Natural killer cell treated with Interleukin-12 subunit alpha and Interleukin-12 subunit beta and Interleukin-15 and Interleukin-18, amount 100 ng/mL, for 72 hours (primary cell): ENCODE measurements at regions not wholly inside any gene's neighbourhood (a gene's known extent, or its start where the extent isn't known, plus 50 kb on each side); places are given as distances from the start of the nearest gene placed in this dataset.

Experiments
- ATAC-seq, 2 donors: fragments of 150-1000 bp; cut with Tn5 transposase in 1 of 2; sonication (Bioruptor Pico), chemical (Tn5 transposase) in 1 of 2; 2 replicates each; pipeline ENCODE4 v1.10.0; 2021
- DNase-seq: peaks from one replicate; pipeline ENCODE4 v3.0.0; 2022; ENCODE audit warnings: low spot score
- H3K27ac Mint-ChIP-seq, 2 donors: 1 replicate in 1 of 2; 2 replicates in 1 of 2; pipeline ENCODE4 v1.8.0; 2022; ENCODE audit warnings: mixed read lengths in 2 of 2, mild to moderate bottlenecking in 1 of 2, moderate library complexity in 1 of 2
- H3K27me3 Mint-ChIP-seq, 2 donors: 1 replicate in 1 of 2; 2 replicates in 1 of 2; pipeline ENCODE4 v1.8.0; 2022; ENCODE audit warnings: mixed read lengths in 2 of 2
- H3K36me3 Mint-ChIP-seq: one replicate; pipeline ENCODE4 v1.8.0; 2022; ENCODE audit warnings: mixed read lengths
- H3K4me1 Mint-ChIP-seq, 2 donors: 1 replicate in 1 of 2; 2 replicates in 1 of 2; pipeline ENCODE4 v1.8.0; 2022; ENCODE audit warnings: low read depth in 2 of 2, mixed read lengths in 2 of 2, mild to moderate bottlenecking in 1 of 2
- H3K4me3 Mint-ChIP-seq: one replicate; pipeline ENCODE4 v1.8.0; 2022; ENCODE audit warnings: mixed read lengths
- H3K9me3 Mint-ChIP-seq: 2 replicates; pipeline ENCODE4 v1.8.0; 2022; ENCODE audit warnings: mixed read lengths

GRCh38 chr1:194281376-194281775 lies 1095.0 kb upstream of the B3GALT2 start:
- H3K4me3 Mint-ChIP-seq: no peak overlapping the region
- H3K36me3 Mint-ChIP-seq: no peaks in the 10 kb centered on the region
- no peak for ATAC-seq
- no peaks in the 10 kb centered on the region for H3K4me1 Mint-ChIP-seq
- H3K9me3 Mint-ChIP-seq: peaks cover 7% of the 10 kb centered on the region
- H3K27me3 Mint-ChIP-seq: no peaks in the 10 kb centered on the region
- no peak for DNase-seq
- no peak overlapping the region for H3K27ac Mint-ChIP-seq

- no peak for DNase-seq
- Mint-ChIP-seq H3K36me3 (no peaks in the 10 kb centered on the region), H3K4me1 (no peaks in the 10 kb centered on the region), H3K27ac (no peak overlapping the region), H3K4me3 (no peak overlapping the region), H3K9me3 (peaks cover 7% of the 10 kb centered on the region), H3K27me3 (no peaks in the 10 kb centered on the region)
- no peak for ATAC-seq
These were observed 1094.0 kb upstream of the B3GALT2 start for GRCh38 chr1:194280463-194280862.

GRCh38 chr1:194279975-194280374 lies 1093.6 kb upstream of the B3GALT2 start:
- H3K4me3 Mint-ChIP-seq: no peak overlapping the region
- no peak for ATAC-seq

GRCh38 chr1:194277927-194278326 lies 1091.5 kb upstream of the B3GALT2 start:
- Mint-ChIP-seq H3K4me3 (no peak overlapping the region), H3K9me3 (peaks cover 4% of the 10 kb centered on the region), H3K4me1 (no peaks in the 10 kb centered on the region), H3K36me3 (no peaks in the 10 kb centered on the region), H3K27me3 (no peaks in the 10 kb centered on the region), H3K27ac (no peak overlapping the region)
- DNase-seq (no peak), ATAC-seq (no peak)

More at GRCh38 chr1:194279975-194280374, 1093.6 kb upstream of the B3GALT2 start:
- Mint-ChIP-seq H3K9me3 (peaks cover 7% of the 10 kb centered on the region), H3K36me3 (no peaks in the 10 kb centered on the region), H3K4me1 (no peaks in the 10 kb centered on the region), H3K27me3 (no peaks in the 10 kb centered on the region), H3K27ac (no peak overlapping the region)
- DNase-seq: no peak

- DNase-seq (no peak), ATAC-seq (no peak)
- Mint-ChIP-seq H3K9me3 (no peaks in the 10 kb centered on the region), H3K4me1 (no peaks in the 10 kb centered on the region), H3K27me3 (no peaks in the 10 kb centered on the region), H3K27ac (no peak overlapping the region), H3K4me3 (no peak overlapping the region), H3K36me3 (no peaks in the 10 kb centered on the region)
These were observed 1087.2 kb upstream of the B3GALT2 start for GRCh38 chr1:194273660-194274059.

GRCh38 chr1:194268839-194269238 lies 1082.4 kb upstream of the B3GALT2 start:
- no peak for ATAC-seq
- H3K9me3 Mint-ChIP-seq: peaks cover 6% of the 10 kb centered on the region
- no peaks in the 10 kb centered on the region for H3K27me3 Mint-ChIP-seq
- peaks cover 5% of the 10 kb centered on the region for H3K36me3 Mint-ChIP-seq
- H3K27ac Mint-ChIP-seq: no peak overlapping the region
- H3K4me3 Mint-ChIP-seq: no peak overlapping the region
- H3K4me1 Mint-ChIP-seq: no peaks in the 10 kb centered on the region
- no peak for DNase-seq

GRCh38 chr1:194267021-194267420 lies 1080.6 kb upstream of the B3GALT2 start:
- no peaks in the 10 kb centered on the region for H3K4me1 Mint-ChIP-seq
- no peak overlapping the region for H3K27ac Mint-ChIP-seq
- H3K4me3 Mint-ChIP-seq: no peak overlapping the region
- H3K36me3 Mint-ChIP-seq: peaks cover 5% of the 10 kb centered on the region
- H3K9me3 Mint-ChIP-seq: peaks cover 11% of the 10 kb centered on the region
- DNase-seq (no peak), ATAC-seq (no peak)
- H3K27me3 Mint-ChIP-seq: no peaks in the 10 kb centered on the region

- no peak overlapping the region for H3K4me3 Mint-ChIP-seq
These were observed 1069.6 kb upstream of the B3GALT2 start for GRCh38 chr1:194256010-194256409.

GRCh38 chr1:194252199-194252598 lies 1065.8 kb upstream of the B3GALT2 start:
- DNase-seq (no peak), ATAC-seq (no peak)
- H3K4me1 Mint-ChIP-seq: no peaks in the 10 kb centered on the region
- H3K36me3 Mint-ChIP-seq: no peaks in the 10 kb centered on the region
- no peak overlapping the region for H3K4me3 Mint-ChIP-seq
- H3K27me3 Mint-ChIP-seq: no peaks in the 10 kb centered on the region
- no peak overlapping the region for H3K27ac Mint-ChIP-seq
- peaks cover 4% of the 10 kb centered on the region for H3K9me3 Mint-ChIP-seq

More at GRCh38 chr1:194256010-194256409, 1069.6 kb upstream of the B3GALT2 start:
- peaks cover 4% of the 10 kb centered on the region for H3K9me3 Mint-ChIP-seq
- no peaks in the 10 kb centered on the region for H3K27me3 Mint-ChIP-seq
- H3K4me1 Mint-ChIP-seq: no peaks in the 10 kb centered on the region
- ATAC-seq (no peak), DNase-seq (no peak)
- H3K36me3 Mint-ChIP-seq: no peaks in the 10 kb centered on the region
- H3K27ac Mint-ChIP-seq: no peak overlapping the region

- Mint-ChIP-seq H3K27me3 (no peaks in the 10 kb centered on the region), H3K27ac (no peak overlapping the region), H3K4me1 (no peaks in the 10 kb centered on the region), H3K9me3 (no peaks in the 10 kb centered on the region), H3K36me3 (no peaks in the 10 kb centered on the region), H3K4me3 (no peak overlapping the region)
- ATAC-seq (no peak), DNase-seq (no peak)
These were observed 1054.8 kb upstream of the B3GALT2 start for GRCh38 chr1:194241215-194241614.

- Mint-ChIP-seq H3K27ac (no peak overlapping the region), H3K36me3 (no peaks in the 10 kb centered on the region), H3K4me3 (no peak overlapping the region), H3K9me3 (no peaks in the 10 kb centered on the region), H3K27me3 (no peaks in the 10 kb centered on the region), H3K4me1 (no peaks in the 10 kb centered on the region)
- no peak for DNase-seq
- no peak for ATAC-seq
These were observed 1046.7 kb upstream of the B3GALT2 start for GRCh38 chr1:194233069-194233468.

- ATAC-seq (no peak), DNase-seq (no peak)
- no peaks in the 10 kb centered on the region for H3K9me3 Mint-ChIP-seq
- peaks cover 0 to 3% of the 10 kb centered on the region in 2 donors for H3K27me3 Mint-ChIP-seq
- no peak overlapping the region for H3K4me3 Mint-ChIP-seq
- H3K4me1 Mint-ChIP-seq: peaks cover 0 to 2% of the 10 kb centered on the region in 2 donors
- H3K27ac Mint-ChIP-seq: no peak overlapping the region
- H3K36me3 Mint-ChIP-seq: no peaks in the 10 kb centered on the region
These were observed 1044.1 kb upstream of the B3GALT2 start for GRCh38 chr1:194230351-194231144.

GRCh38 chr1:194228427-194228826 lies 1042.0 kb upstream of the B3GALT2 start:
- H3K4me3 Mint-ChIP-seq: no peak overlapping the region
- H3K36me3 Mint-ChIP-seq: no peaks in the 10 kb centered on the region
- H3K27ac Mint-ChIP-seq: no peak overlapping the region
- ATAC-seq: no peak
- peaks cover 0 to 5% of the 10 kb centered on the region in 2 donors for H3K4me1 Mint-ChIP-seq
- H3K9me3 Mint-ChIP-seq: no peaks in the 10 kb centered on the region
- DNase-seq: no peak
- peaks cover 0 to 3% of the 10 kb centered on the region in 2 donors for H3K27me3 Mint-ChIP-seq

GRCh38 chr1:194227161-194227560 lies 1040.7 kb upstream of the B3GALT2 start:
- H3K9me3 Mint-ChIP-seq: peaks cover 3% of the 10 kb centered on the region
- peaks cover 6% of the 10 kb centered on the region for H3K36me3 Mint-ChIP-seq
- H3K27me3 Mint-ChIP-seq: peaks cover 0 to 6% of the 10 kb centered on the region in 2 donors
- ATAC-seq (no peak), DNase-seq (no peak)
- H3K27ac Mint-ChIP-seq: no peak overlapping the region
- H3K4me1 Mint-ChIP-seq: peaks cover 0 to 5% of the 10 kb centered on the region in 2 donors
- no peak overlapping the region for H3K4me3 Mint-ChIP-seq

GRCh38 chr1:194225821-194226220 lies 1039.4 kb upstream of the B3GALT2 start:
- ATAC-seq (peak in 1 of 2 donors; percentile 68), DNase-seq (no peak)
- Mint-ChIP-seq H3K36me3 (peaks cover 6% of the 10 kb centered on the region), H3K9me3 (peaks cover 3% of the 10 kb centered on the region), H3K27ac (no peak overlapping the region), H3K4me3 (no peak overlapping the region), H3K4me1 (peaks cover 0 to 5% of the 10 kb centered on the region in 2 donors), H3K27me3 (peaks cover 0 to 6% of the 10 kb centered on the region in 2 donors)
